HFFc6 (cell line): ENCODE measurements at regions not wholly inside any gene's neighbourhood (a gene's known extent, or its start where the extent isn't known, plus 50 kb on each side); places are given as distances from the start of the nearest gene placed in this dataset.

Experiments
- DNase-seq: peaks from one replicate; pipeline ENCODE4 v3.0.0-alpha.2; 2018
- H3K27ac Mint-ChIP-seq: 2 replicates; pipeline ENCODE4 v1.8.0; 2020; ENCODE audit warnings: mild to moderate bottlenecking, mixed read lengths
- H3K27me3 Mint-ChIP-seq: 2 replicates; pipeline ENCODE4 v1.8.0; 2021; ENCODE audit warnings: mild to moderate bottlenecking, moderate library complexity, mixed read lengths; ENCODE audit not compliant: insufficient read depth
- H3K36me3 Mint-ChIP-seq: 2 replicates; pipeline ENCODE4 v1.8.0; 2021; ENCODE audit warnings: low read depth, mixed read lengths
- H3K4me1 Mint-ChIP-seq: 2 replicates; pipeline ENCODE4 v1.8.0; 2020; ENCODE audit warnings: low read depth, mixed read lengths
- H3K4me3 Mint-ChIP-seq: 2 replicates; pipeline ENCODE4 v1.8.0; 2020; ENCODE audit warnings: mild to moderate bottlenecking, moderate library complexity, mixed read lengths
- H3K9me3 Mint-ChIP-seq: 2 replicates; pipeline ENCODE4 v1.8.0; 2020; ENCODE audit warnings: mild to moderate bottlenecking, mixed read lengths
- TF ChIP-seq, protein P1 (sequence below): fragments of 200-600 bp; sonication (generic); IDR thresholded peaks from 2 replicates; pipeline ENCODE4 v1.5.0; 2021; ENCODE audit warnings: antibody characterized with exemption, mild to moderate bottlenecking

DNA sequence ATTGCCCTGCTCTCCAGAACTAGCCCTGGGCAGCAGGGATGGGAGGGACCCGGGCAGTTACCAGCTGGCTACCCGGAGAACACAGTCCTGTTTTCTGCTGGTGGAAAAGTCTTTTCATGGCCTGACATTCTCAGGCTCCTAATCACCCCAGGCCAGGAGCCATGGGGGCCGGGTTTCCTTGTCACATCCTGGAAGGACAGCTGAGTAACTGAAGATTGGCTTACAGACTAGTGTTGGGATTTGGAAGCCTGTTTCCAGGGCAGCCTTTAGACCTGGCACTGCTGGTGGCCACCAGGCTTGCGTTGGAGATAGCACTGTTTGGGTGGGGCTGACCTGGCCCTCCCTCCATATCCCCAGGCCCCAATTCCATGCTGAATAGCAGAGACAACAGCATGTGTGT lies 349.0 kb downstream of the CTTN start:
- H3K36me3 Mint-ChIP-seq, result peaks cover 24% of the 10 kb centered on the region
- no peak overlapping the region for H3K4me3 Mint-ChIP-seq
- H3K9me3 Mint-ChIP-seq, result peaks cover 77% of the 10 kb centered on the region
- H3K27ac Mint-ChIP-seq, result no peak overlapping the region
- DNase-seq, result no peak
- H3K27me3 Mint-ChIP-seq, result peaks cover 4% of the 10 kb centered on the region
- H3K4me1 Mint-ChIP-seq, result no peaks in the 10 kb centered on the region
- TF ChIP-seq, protein P1, sequence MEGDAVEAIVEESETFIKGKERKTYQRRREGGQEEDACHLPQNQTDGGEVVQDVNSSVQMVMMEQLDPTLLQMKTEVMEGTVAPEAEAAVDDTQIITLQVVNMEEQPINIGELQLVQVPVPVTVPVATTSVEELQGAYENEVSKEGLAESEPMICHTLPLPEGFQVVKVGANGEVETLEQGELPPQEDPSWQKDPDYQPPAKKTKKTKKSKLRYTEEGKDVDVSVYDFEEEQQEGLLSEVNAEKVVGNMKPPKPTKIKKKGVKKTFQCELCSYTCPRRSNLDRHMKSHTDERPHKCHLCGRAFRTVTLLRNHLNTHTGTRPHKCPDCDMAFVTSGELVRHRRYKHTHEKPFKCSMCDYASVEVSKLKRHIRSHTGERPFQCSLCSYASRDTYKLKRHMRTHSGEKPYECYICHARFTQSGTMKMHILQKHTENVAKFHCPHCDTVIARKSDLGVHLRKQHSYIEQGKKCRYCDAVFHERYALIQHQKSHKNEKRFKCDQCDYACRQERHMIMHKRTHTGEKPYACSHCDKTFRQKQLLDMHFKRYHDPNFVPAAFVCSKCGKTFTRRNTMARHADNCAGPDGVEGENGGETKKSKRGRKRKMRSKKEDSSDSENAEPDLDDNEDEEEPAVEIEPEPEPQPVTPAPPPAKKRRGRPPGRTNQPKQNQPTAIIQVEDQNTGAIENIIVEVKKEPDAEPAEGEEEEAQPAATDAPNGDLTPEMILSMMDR, result no peak

DNA sequence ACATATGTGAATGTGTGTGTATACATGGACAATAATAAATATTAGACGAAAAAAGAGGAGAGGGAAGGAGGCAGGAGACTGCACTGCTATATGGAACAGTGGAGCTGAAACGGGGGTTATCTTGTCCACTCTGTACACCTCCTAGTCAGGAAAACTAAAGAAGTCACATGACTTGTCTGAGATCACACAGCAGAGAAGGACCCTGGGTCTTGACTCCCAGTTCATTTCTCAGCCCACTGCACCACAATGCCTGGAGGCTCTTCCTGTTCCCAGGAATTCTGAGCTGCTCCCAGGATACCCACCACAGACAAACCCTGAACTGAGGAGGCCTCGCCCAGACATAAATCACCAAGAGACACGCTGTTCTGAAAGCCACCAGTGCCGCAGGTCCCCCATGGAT lies 349.6 kb downstream of the CTTN start:
- TF ChIP-seq, protein P1, result no peak
- Mint-ChIP-seq H3K4me1 (no peaks in the 10 kb centered on the region), H3K4me3 (no peak overlapping the region), H3K36me3 (peaks cover 23% of the 10 kb centered on the region), H3K9me3 (peaks cover 71% of the 10 kb centered on the region), H3K27me3 (peaks cover 4% of the 10 kb centered on the region), H3K27ac (no peak overlapping the region)
- no peak for DNase-seq

DNA sequence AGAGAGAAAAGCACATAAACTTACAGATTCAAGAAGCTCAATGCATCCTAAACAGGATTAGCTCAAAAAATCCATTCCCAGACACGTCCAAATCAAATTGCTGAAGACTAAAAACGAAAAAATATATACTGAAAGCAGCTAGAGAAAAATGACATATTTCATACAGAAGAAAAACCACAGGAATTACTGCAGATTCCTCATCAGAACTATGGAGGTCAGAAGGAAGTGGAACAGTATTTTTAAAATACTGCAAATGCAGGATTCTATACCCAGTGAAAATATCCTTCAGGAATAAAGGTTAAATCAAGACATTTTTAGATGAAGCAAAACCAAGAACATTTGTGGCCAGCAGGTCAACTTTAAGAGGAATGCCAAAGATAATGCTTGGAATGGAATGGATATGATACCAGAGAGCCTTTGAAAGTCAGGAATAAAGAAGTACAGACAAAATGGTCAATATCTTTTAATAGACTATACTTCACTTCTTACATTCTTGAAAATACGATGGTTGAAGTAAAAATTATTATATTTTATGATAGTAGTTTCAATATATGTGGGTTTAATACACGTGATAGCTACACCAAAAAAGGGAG lies 352.9 kb downstream of the CTTN start:
- Mint-ChIP-seq H3K27me3 (peaks cover 2% of the 10 kb centered on the region), H3K9me3 (peaks cover 49% of the 10 kb centered on the region), H3K4me1 (no peaks in the 10 kb centered on the region), H3K4me3 (no peak overlapping the region), H3K36me3 (peaks cover 23% of the 10 kb centered on the region), H3K27ac (no peak overlapping the region)
- TF ChIP-seq, protein P1, result no peak
- DNase-seq, result no peak

DNA sequence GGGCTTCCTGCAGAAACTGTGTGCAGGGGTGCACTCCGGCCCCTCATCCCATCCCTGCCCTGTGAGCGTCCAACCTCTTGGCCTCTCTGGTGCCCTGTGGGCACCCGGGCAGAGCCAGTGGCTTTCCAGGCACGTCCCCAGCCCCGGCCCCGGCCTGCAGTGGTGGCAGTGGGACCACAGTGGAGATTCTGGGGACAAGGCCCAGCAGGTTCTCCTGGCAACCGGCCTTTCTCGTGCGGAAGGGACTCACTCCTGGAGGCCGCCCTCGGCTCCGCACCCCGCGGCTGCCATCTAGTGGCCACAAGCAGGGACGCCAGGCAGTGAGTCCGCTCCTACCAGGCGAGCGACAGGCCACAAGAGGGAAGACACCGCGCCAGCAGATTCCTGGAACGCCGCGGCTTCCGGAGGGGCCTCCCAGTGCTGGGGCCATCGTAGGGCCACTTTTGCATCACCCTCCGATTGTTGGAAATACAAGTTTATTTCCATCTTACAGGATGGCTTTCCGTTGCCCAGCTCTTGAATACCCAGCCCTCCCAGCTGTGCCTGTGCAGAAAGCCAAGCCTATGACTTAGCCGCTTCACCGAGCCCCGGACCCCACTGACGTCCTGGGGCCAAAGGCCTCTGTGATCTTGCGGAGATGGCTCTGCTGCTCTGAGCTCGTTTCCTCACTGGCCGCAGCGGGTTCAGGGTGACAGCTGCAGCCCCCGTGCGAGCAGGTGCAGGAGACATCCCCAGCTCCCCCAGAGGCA lies 357.3 kb downstream of the CTTN start:
- DNase-seq, result peak; percentile 45
- Mint-ChIP-seq H3K9me3 (peaks cover 20% of the 10 kb centered on the region), H3K4me1 (no peaks in the 10 kb centered on the region), H3K27ac (no peak overlapping the region), H3K4me3 (no peak overlapping the region), H3K27me3 (peaks cover 4% of the 10 kb centered on the region), H3K36me3 (peaks cover 6% of the 10 kb centered on the region; the same call in 1 of the 2 replicates)
- TF ChIP-seq, protein P1, result peak; percentile 91

DNA sequence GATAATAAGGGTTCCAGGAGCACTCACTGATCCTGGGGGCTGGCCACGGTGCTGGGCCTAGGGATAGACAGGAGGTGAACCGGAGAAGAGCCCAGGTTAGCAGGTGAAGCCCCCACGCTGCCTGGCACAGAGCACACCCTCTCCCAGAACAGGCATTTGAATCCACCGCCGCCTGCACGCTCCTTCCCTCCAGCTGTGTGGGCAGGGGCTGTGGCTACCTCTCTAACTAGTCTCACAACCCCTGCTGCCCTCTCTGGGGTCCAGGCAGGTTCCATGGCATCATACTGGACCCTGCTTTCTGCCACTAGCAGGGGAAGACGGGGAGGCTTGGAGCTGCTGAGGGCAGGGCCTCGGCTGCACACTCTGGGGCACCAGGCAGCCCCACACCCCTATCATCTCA lies 358.0 kb downstream of the CTTN start:
- H3K4me3 Mint-ChIP-seq, result no peak overlapping the region
- H3K36me3 Mint-ChIP-seq, result no peaks in the 10 kb centered on the region
- TF ChIP-seq, protein P1, result no peak
- H3K27me3 Mint-ChIP-seq, result peaks cover 4% of the 10 kb centered on the region
- no peak for DNase-seq
- H3K9me3 Mint-ChIP-seq, result peaks cover 19% of the 10 kb centered on the region
- no peaks in the 10 kb centered on the region for H3K4me1 Mint-ChIP-seq
- H3K27ac Mint-ChIP-seq, result no peak overlapping the region
